ENCODE measurements at regions not wholly inside any gene's neighbourhood (a gene's known extent, or its start where the extent isn't known, plus 50 kb on each side); places are given as distances from the start of the nearest gene placed in this dataset.
A peak's percentile ranks its signal among the peaks of the same experiment; 100 is the strongest.

DNA sequence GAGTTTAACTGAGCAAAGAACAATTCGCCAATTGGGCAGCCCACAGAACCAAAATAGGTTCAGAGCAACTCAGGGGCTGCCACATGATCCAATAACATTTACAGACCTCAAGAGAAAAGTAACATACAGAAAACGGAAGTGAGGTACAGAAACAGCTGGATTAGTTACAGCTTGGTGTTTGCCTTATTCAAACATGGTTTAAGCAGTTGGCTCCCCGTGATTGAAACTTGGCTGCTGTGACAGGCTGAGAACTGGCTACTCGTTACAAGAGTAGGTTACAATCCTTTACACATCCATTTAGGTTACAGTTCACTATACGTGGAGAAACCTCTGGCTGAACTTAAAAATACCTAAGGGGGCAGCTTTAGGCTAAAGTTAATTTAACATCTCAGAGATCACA, 673.1 kb upstream of the PHF14 start:
- TF ChIP-seq REST (IDR thresholded peaks at IDR 0.05; ENCODE audit: low read depth) (no peak), YY1 (IDR thresholded peaks at IDR 0.05; ENCODE audit: low read depth) (no peak), CEBPB (IDR thresholded peaks at IDR 0.05) (no peak), EP300 (IDR thresholded peaks at IDR 0.05; ENCODE audit: borderline replicate concordance) (no peak), EGR1 (IDR thresholded peaks at IDR 0.05) (no peak), TEAD4 (IDR thresholded peaks at IDR 0.05) (no peak), CREB1 (IDR thresholded peaks at IDR 0.05; ENCODE audit: low read depth) (no peak), ZBTB7A (IDR thresholded peaks at IDR 0.05; ENCODE audit: low read depth) (no peak), NFIC (IDR thresholded peaks at IDR 0.05) (no peak), TCF12 (IDR thresholded peaks at IDR 0.05; ENCODE audit: low read depth) (no peak)
- TF ChIP-seq, protein P1, sequence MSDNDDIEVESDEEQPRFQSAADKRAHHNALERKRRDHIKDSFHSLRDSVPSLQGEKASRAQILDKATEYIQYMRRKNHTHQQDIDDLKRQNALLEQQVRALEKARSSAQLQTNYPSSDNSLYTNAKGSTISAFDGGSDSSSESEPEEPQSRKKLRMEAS (IDR thresholded peaks at IDR 0.05) = no peak
- TF ChIP-seq, protein P2, sequence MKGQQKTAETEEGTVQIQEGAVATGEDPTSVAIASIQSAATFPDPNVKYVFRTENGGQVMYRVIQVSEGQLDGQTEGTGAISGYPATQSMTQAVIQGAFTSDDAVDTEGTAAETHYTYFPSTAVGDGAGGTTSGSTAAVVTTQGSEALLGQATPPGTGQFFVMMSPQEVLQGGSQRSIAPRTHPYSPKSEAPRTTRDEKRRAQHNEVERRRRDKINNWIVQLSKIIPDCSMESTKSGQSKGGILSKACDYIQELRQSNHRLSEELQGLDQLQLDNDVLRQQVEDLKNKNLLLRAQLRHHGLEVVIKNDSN (IDR thresholded peaks at IDR 0.05) = no peak

- TF ChIP-seq EP300 (IDR thresholded peaks at IDR 0.05; ENCODE audit: borderline replicate concordance) = no peak
- TF ChIP-seq REST (IDR thresholded peaks at IDR 0.05; ENCODE audit: low read depth) = no peak
- TF ChIP-seq NFIC (IDR thresholded peaks at IDR 0.05) = no peak
- TF ChIP-seq CREB1 (IDR thresholded peaks at IDR 0.05; ENCODE audit: low read depth) = no peak
- no peak for TF ChIP-seq TCF12 (IDR thresholded peaks at IDR 0.05; ENCODE audit: low read depth)
- TF ChIP-seq TEAD4 (IDR thresholded peaks at IDR 0.05) = no peak
- no peak for TF ChIP-seq ZBTB7A (IDR thresholded peaks at IDR 0.05; ENCODE audit: low read depth)
- TF ChIP-seq RAD21 (IDR thresholded peaks at IDR 0.05; ENCODE audit: low read depth) = no peak
- TF ChIP-seq CEBPB (IDR thresholded peaks at IDR 0.05) = no peak
- no peak for TF ChIP-seq EGR1 (IDR thresholded peaks at IDR 0.05)
- no peak for TF ChIP-seq TAF1 (IDR thresholded peaks at IDR 0.05; ENCODE audit: low read depth)
- TF ChIP-seq, protein P2 (IDR thresholded peaks at IDR 0.05) = no peak
- TF ChIP-seq FOXM1 (IDR thresholded peaks at IDR 0.05; ENCODE audit: borderline replicate concordance, low read depth) = no peak
- TF ChIP-seq, protein P1 (IDR thresholded peaks at IDR 0.05) = no peak
- TF ChIP-seq YY1 (IDR thresholded peaks at IDR 0.05; ENCODE audit: low read depth) = no peak
Measured at GRCh38 chr7:10308276-10308675, 665.4 kb upstream of the PHF14 start.

GRCh38 chr7:10312942-10313341, 660.7 kb upstream of the PHF14 start:
- no peak for TF ChIP-seq TAF1 (IDR thresholded peaks at IDR 0.05; ENCODE audit: low read depth)
- TF ChIP-seq REST (IDR thresholded peaks at IDR 0.05; ENCODE audit: low read depth) = no peak
- TF ChIP-seq CEBPB (IDR thresholded peaks at IDR 0.05) = peak; percentile 52; the same call in 1 of the 2 replicates
- no peak for TF ChIP-seq ZBTB7A (IDR thresholded peaks at IDR 0.05; ENCODE audit: low read depth)
- TF ChIP-seq, protein P2 (IDR thresholded peaks at IDR 0.05) = no peak

GRCh38 chr7:10315881-10316280, 657.8 kb upstream of the PHF14 start:
- TF ChIP-seq REST (IDR thresholded peaks at IDR 0.05; ENCODE audit: low read depth) = no peak
- no peak for TF ChIP-seq CREB1 (IDR thresholded peaks at IDR 0.05; ENCODE audit: low read depth)
- TF ChIP-seq CEBPB (IDR thresholded peaks at IDR 0.05) = no peak
- no peak for TF ChIP-seq TEAD4 (IDR thresholded peaks at IDR 0.05)
- TF ChIP-seq, protein P2 (IDR thresholded peaks at IDR 0.05) = no peak
- no peak for TF ChIP-seq NFIC (IDR thresholded peaks at IDR 0.05)
- TF ChIP-seq, protein P1 (IDR thresholded peaks at IDR 0.05) = no peak
- no peak for TF ChIP-seq YY1 (IDR thresholded peaks at IDR 0.05; ENCODE audit: low read depth)
- no peak for TF ChIP-seq EP300 (IDR thresholded peaks at IDR 0.05; ENCODE audit: borderline replicate concordance)
- no peak for TF ChIP-seq ZBTB7A (IDR thresholded peaks at IDR 0.05; ENCODE audit: low read depth)

Data from Ishikawa (cell line).